GM18502 (cell line): ENCODE measurements at regions not wholly inside any gene's neighbourhood (a gene's known extent, or its start where the extent isn't known, plus 50 kb on each side); places are given as distances from the start of the nearest gene placed in this dataset.
"Not testable (repeated sequence)": the region's sequence is repeated elsewhere in the genome, so short reads cannot be mapped to it uniquely, and the experiment has no call there.

Source experiments
- ATAC-seq: cut with Tn5 transposase; IDR thresholded peaks from one replicate; pipeline ENCODE4 v1.9.1; 2021; ENCODE audit warnings: mild to moderate bottlenecking; ENCODE audit not compliant: unreplicated experiment, poor library complexity

- not testable (repeated sequence) for ATAC-seq
Observed at GRCh38 chr1:104135036-104135435, 385.3 kb downstream of the AMY1C start.

- ATAC-seq = no peak
Observed at GRCh38 chr1:104136621-104137020, 386.9 kb downstream of the AMY1C start.

GRCh38 chr1:104156738-104157137 is 407.0 kb downstream of the AMY1C start:
- no peak for ATAC-seq

- ATAC-seq = no peak
Observed at GRCh38 chr1:104163912-104164476, 414.3 kb downstream of the AMY1C start.

- ATAC-seq = no peak
Observed at GRCh38 chr1:104172243-104172681, 422.6 kb downstream of the AMY1C start.

- ATAC-seq = no peak
Observed at GRCh38 chr1:104182251-104182650, 432.6 kb downstream of the AMY1C start.

GRCh38 chr1:104189207-104189606 is 439.5 kb downstream of the AMY1C start:
- no peak for ATAC-seq

- ATAC-seq = no peak
Observed at GRCh38 chr1:104190821-104191220, 441.1 kb downstream of the AMY1C start.

GRCh38 chr1:104195395-104195794 is 445.7 kb downstream of the AMY1C start:
- no peak for ATAC-seq

GRCh38 chr1:104196136-104196535 is 446.4 kb downstream of the AMY1C start:
- no peak for ATAC-seq

GRCh38 chr1:104197516-104197915 is 447.8 kb downstream of the AMY1C start:
- no peak for ATAC-seq

- ATAC-seq = no peak
Observed at GRCh38 chr1:104212239-104212638, 462.5 kb downstream of the AMY1C start.

- not testable (repeated sequence) for ATAC-seq
Observed at GRCh38 chr1:104217395-104217986, 467.8 kb downstream of the AMY1C start.

- no peak for ATAC-seq
Observed at GRCh38 chr1:104229860-104230259, 480.2 kb downstream of the AMY1C start.

- ATAC-seq = no peak
Observed at GRCh38 chr1:104231676-104232075, 482.0 kb downstream of the AMY1C start.

- ATAC-seq = no peak
Observed at GRCh38 chr1:104235141-104235540, 485.4 kb downstream of the AMY1C start.

GRCh38 chr1:104238991-104239390 is 489.3 kb downstream of the AMY1C start:
- no peak for ATAC-seq

- ATAC-seq = no peak
Observed at GRCh38 chr1:104248385-104248784, 498.7 kb downstream of the AMY1C start.

GRCh38 chr1:104259481-104259880 is 509.8 kb downstream of the AMY1C start:
- ATAC-seq = no peak

GRCh38 chr1:104263110-104263509 is 513.4 kb downstream of the AMY1C start:
- ATAC-seq = not testable (repeated sequence)

GRCh38 chr1:104264521-104264920 is 514.8 kb downstream of the AMY1C start:
- ATAC-seq = no peak

GRCh38 chr1:104265163-104265562 is 515.5 kb downstream of the AMY1C start:
- ATAC-seq = no peak
